Upper lobe of right lung (tissue), 1 donor: ENCODE measurements at regions not wholly inside any gene's neighbourhood (a gene's known extent, or its start where the extent isn't known, plus 50 kb on each side); places are given as distances from the start of the nearest gene placed in this dataset.

Experiments
- ATAC-seq: fragments of 200-7000 bp; cut with Tn5 transposase; one replicate; pipeline ENCODE4 v1.9.1; 2020; ENCODE audit warnings: mild to moderate bottlenecking, moderate library complexity
- DNase-seq: peaks from one replicate; pipeline ENCODE4 v3.0.0-alpha.2; 2020
- H3K27ac ChIP-seq: fragments of 200-600 bp; one replicate; pipeline ENCODE4 v1.8.0; 2022
- H3K27me3 ChIP-seq: fragments of 200-600 bp; one replicate; pipeline ENCODE4 v1.8.0; 2022; ENCODE audit warnings: mild to moderate bottlenecking
- H3K36me3 ChIP-seq: fragments of 200-600 bp; one replicate; pipeline ENCODE4 v1.8.0; 2022
- H3K4me1 ChIP-seq: fragments of 200-600 bp; one replicate; pipeline ENCODE4 v1.8.0; 2022
- H3K4me3 ChIP-seq: fragments of 200-600 bp; one replicate; pipeline ENCODE4 v1.8.0; 2022; ENCODE audit warnings: mild to moderate bottlenecking
- H3K9me3 ChIP-seq: fragments of 200-600 bp; one replicate; pipeline ENCODE4 v1.8.0; 2022
- CTCF ChIP-seq: fragments of 200-600 bp; IDR thresholded peaks from one replicate; pipeline ENCODE4 v1.8.0; 2022; ENCODE audit warnings: antibody characterized with exemption
- intact Hi-C: fragments of 100-400 bp; cut with DNase I; formaldehyde crosslinking; loops from one replicate; pipeline ENCODE4 v1.11.0; 2022
- donor health status: DM: no; HTN: yes; CAD: no; lungs with severe emphysema.

- Histone ChIP-seq H3K36me3 (no peaks in the 10 kb centered on the region), H3K9me3 (no peaks in the 10 kb centered on the region), H3K27me3 (no peaks in the 10 kb centered on the region), H3K27ac (no peak overlapping the region), H3K4me1 (no peaks in the 10 kb centered on the region), H3K4me3 (no peak overlapping the region)
- no peak for DNase-seq
- no peak for ATAC-seq
- intact Hi-C loops: no loop called here
- no peak for TF ChIP-seq CTCF
Measured at GRCh38 chr12:88630561-88630960, 50.3 kb upstream of the KITLG start.
